ENCODE measurements at regions not wholly inside any gene's neighbourhood (a gene's known extent, or its start where the extent isn't known, plus 50 kb on each side); places are given as distances from the start of the nearest gene placed in this dataset.

DNA sequence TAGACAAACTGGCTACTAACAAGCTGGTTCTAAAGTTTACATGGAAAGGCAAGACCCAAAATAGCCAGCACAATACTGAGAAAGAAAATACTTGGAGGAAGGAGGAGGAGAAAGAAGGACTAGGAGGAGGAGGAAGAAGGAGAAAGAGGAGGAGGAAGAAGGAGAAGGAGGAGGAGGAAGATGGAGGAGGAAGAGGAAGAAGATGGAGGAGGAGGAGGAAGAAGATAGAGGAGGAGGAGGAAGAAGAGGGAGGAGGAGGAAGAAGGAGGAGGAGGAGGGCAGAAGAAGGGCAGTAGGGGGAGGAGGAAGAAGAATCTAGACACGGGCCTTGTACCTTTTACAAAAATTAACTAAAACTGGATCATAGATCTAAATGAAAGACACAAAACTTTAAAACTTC lies 92.6 kb downstream of the METTL4 start:
- Mint-ChIP-seq H3K9me3 (ENCODE audit: low read depth) (peaks cover 3% of the 10 kb centered on the region), H3K27ac (no peak overlapping the region), H3K27me3 (peaks cover 6% of the 10 kb centered on the region), H3K4me3 (ENCODE audit: low read depth) (no peak overlapping the region), H3K4me1 (ENCODE audit: low read depth) (peaks cover 1% of the 10 kb centered on the region), H3K36me3 (ENCODE audit: insufficient read depth) (no peaks in the 10 kb centered on the region)
- TF ChIP-seq CTCF (IDR thresholded peaks at IDR 0.05; ENCODE audit: unreplicated experiment): no peak
- DNase-seq (ENCODE audit: low spot score, unreplicated experiment): no peak

- peaks cover 3% of the 10 kb centered on the region for H3K27me3 Mint-ChIP-seq
- no peak for TF ChIP-seq CTCF (IDR thresholded peaks at IDR 0.05; ENCODE audit: unreplicated experiment)
- H3K4me3 Mint-ChIP-seq (ENCODE audit: low read depth): no peak overlapping the region
- H3K36me3 Mint-ChIP-seq (ENCODE audit: insufficient read depth): no peaks in the 10 kb centered on the region
- H3K27ac Mint-ChIP-seq: no peak overlapping the region
- H3K9me3 Mint-ChIP-seq (ENCODE audit: low read depth): peaks cover 3% of the 10 kb centered on the region
- no peak for DNase-seq (ENCODE audit: low spot score, unreplicated experiment)
- H3K4me1 Mint-ChIP-seq (ENCODE audit: low read depth): no peaks in the 10 kb centered on the region
Measured at GRCh38 chr18:2480536-2480935, 90.8 kb downstream of the METTL4 start.

- TF ChIP-seq CTCF (IDR thresholded peaks at IDR 0.05; ENCODE audit: unreplicated experiment): no peak
- Mint-ChIP-seq H3K27me3 (peaks cover 3% of the 10 kb centered on the region), H3K4me3 (ENCODE audit: low read depth) (no peak overlapping the region), H3K27ac (no peak overlapping the region), H3K9me3 (ENCODE audit: low read depth) (peaks cover 3% of the 10 kb centered on the region), H3K4me1 (ENCODE audit: low read depth) (peaks cover 2% of the 10 kb centered on the region), H3K36me3 (ENCODE audit: insufficient read depth) (no peaks in the 10 kb centered on the region)
- no peak for DNase-seq (ENCODE audit: low spot score, unreplicated experiment)
Measured at GRCh38 chr18:2482706-2483475, 88.4 kb downstream of the METTL4 start.

- H3K4me1 Mint-ChIP-seq (ENCODE audit: low read depth): peaks cover 2% of the 10 kb centered on the region
- H3K27me3 Mint-ChIP-seq: peaks cover 3% of the 10 kb centered on the region
- no peak for DNase-seq (ENCODE audit: low spot score, unreplicated experiment)
- no peak overlapping the region for H3K27ac Mint-ChIP-seq
- H3K36me3 Mint-ChIP-seq (ENCODE audit: insufficient read depth): no peaks in the 10 kb centered on the region
- no peak overlapping the region for H3K4me3 Mint-ChIP-seq (ENCODE audit: low read depth)
- no peak for TF ChIP-seq CTCF (IDR thresholded peaks at IDR 0.05; ENCODE audit: unreplicated experiment)
- no peaks in the 10 kb centered on the region for H3K9me3 Mint-ChIP-seq (ENCODE audit: low read depth)
Measured at GRCh38 chr18:2485983-2486382, 85.3 kb downstream of the METTL4 start.

- DNase-seq (ENCODE audit: low spot score, unreplicated experiment): no peak
- H3K4me3 Mint-ChIP-seq (ENCODE audit: low read depth): no peak overlapping the region
- TF ChIP-seq CTCF (IDR thresholded peaks at IDR 0.05; ENCODE audit: unreplicated experiment): no peak
- no peak overlapping the region for H3K27ac Mint-ChIP-seq
- H3K27me3 Mint-ChIP-seq: peaks cover 3% of the 10 kb centered on the region
- H3K9me3 Mint-ChIP-seq (ENCODE audit: low read depth): no peaks in the 10 kb centered on the region
- H3K36me3 Mint-ChIP-seq (ENCODE audit: insufficient read depth): no peaks in the 10 kb centered on the region
- H3K4me1 Mint-ChIP-seq (ENCODE audit: low read depth): peaks cover 2% of the 10 kb centered on the region
Measured at GRCh38 chr18:2486426-2486825, 84.9 kb downstream of the METTL4 start.
